Amniotic epithelial cell (primary cell): ENCODE measurements at regions not wholly inside any gene's neighbourhood (a gene's known extent, or its start where the extent isn't known, plus 50 kb on each side); places are given as distances from the start of the nearest gene placed in this dataset.
A peak's percentile ranks its signal among the peaks of the same experiment; 100 is the strongest.

ENCODE experiments used
- DNase-seq: peaks from one replicate; pipeline ENCODE4 v3.0.0-alpha.2; 2010; ENCODE audit warnings: low read depth

DNA sequence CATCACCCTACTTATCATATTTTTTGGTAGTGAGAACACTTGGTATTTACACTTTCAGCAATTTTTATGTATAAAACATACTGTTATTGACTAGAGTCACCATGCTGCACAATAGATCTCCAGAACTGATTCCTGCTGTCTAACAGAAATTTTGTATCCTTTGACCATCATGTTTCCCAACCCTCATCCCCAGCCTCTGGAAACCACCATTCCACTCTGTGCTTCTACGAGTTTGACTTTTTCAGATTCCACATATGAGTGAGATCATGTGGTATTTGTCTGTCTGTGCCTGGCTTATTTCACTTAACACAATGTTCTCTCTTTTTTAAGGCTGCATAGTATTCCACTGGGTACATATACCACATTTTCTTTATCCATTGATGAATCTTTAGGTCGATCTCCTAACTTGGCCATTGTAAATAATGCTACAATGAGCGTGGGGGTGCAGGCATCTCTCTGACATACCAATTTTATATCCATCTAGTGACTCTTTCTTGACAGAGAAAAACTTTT is 115.9 kb upstream of the RUNX1 start:
- DNase-seq: no peak

DNA sequence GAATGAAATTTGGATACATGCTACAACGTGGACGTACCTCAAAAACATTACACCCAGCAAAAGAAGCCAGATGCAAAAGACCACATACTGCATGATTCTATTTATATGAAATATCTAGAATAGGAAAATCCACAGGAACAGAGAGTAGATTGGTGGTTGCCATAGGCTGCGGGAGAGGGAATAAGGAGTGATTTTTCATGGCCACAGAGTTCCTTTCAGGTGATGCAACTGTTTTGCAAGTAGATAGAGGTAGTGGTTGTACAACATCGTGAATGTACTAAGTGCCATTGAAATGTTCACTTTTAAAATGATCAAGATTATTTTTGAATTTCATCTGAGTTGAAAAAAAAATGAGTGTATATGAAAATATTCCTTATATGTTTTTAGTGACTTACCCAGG is 115.3 kb upstream of the RUNX1 start:
- DNase-seq: peak; percentile 13

DNA sequence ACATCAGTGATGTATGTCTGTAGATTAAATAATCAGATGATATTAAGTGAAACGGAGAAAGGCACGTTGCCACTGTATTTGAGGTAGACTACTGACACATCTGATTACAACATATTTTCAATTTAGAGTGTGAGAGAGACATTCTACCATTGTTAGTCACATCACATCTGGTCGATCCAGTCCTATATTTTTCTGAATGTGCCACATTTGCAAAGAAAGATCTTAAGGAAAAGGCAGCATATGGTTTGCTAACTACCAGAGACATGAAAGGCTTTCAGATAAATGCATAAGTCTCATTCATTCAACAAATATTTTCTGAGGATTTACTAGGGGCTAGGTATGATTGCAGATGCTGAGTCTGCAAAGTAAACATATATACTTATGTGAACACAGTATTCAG is 114.3 kb upstream of the RUNX1 start:
- peak; percentile 65 for DNase-seq

DNA sequence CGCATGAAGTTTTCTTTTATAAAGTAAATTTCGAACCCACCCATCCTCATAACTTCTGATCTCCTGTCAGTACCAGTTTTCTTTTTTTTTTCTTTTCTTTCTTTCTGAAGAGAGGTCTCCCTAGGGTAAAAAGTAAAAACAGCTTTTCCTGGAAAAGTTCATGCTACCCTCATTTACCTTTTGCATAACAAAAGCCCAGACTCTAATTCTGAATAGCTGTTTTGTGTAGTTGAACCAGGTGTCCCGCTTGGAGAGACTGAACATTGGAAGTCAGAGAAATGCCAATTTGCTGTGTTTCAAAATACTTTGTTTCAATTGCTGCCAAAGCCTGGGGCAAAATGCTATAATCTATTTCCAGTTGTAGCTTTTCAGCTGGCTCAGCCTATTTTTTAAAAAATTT is 113.7 kb upstream of the RUNX1 start:
- DNase-seq: no peak

DNA sequence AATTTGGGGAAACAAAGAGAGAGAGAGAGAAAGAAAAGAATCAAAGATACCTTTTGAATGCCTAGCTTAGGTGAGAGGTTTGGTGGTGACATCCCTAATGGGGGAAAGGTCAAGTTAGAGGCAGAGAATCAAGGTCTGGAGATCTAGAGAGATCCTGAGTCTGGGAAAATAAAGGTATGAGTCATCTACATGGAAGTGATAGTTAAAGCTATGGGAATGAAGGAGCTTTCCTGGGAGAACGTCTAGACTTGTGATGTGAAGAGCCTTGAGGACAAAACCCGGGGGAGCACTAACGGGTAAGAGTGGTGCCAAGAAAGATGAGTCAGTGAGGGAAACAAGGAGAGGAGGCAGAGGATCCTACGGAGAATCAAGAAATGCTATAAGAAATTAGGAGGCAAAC is 110.8 kb upstream of the RUNX1 start:
- DNase-seq: peak; percentile 86

DNA sequence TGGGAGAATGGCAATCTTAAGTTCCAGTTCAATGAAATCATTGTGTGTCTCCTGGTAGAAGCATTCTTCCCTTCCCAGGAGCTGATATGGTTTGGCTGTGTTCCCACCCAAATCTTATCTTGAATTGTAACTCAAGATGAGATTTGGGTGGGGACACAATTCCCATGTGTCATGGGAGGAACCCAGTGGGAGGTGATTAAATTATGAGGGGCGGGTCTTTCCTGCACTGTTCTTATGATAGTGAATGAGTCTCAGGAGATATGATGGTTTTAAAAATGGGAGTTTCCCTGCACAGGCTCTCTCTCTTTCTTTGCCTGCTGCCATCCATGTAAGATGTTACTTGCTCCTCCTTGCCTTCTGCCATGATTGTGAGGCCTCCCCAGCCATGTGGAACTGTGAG is 108.3 kb upstream of the RUNX1 start:
- DNase-seq: peak; percentile 47

DNA sequence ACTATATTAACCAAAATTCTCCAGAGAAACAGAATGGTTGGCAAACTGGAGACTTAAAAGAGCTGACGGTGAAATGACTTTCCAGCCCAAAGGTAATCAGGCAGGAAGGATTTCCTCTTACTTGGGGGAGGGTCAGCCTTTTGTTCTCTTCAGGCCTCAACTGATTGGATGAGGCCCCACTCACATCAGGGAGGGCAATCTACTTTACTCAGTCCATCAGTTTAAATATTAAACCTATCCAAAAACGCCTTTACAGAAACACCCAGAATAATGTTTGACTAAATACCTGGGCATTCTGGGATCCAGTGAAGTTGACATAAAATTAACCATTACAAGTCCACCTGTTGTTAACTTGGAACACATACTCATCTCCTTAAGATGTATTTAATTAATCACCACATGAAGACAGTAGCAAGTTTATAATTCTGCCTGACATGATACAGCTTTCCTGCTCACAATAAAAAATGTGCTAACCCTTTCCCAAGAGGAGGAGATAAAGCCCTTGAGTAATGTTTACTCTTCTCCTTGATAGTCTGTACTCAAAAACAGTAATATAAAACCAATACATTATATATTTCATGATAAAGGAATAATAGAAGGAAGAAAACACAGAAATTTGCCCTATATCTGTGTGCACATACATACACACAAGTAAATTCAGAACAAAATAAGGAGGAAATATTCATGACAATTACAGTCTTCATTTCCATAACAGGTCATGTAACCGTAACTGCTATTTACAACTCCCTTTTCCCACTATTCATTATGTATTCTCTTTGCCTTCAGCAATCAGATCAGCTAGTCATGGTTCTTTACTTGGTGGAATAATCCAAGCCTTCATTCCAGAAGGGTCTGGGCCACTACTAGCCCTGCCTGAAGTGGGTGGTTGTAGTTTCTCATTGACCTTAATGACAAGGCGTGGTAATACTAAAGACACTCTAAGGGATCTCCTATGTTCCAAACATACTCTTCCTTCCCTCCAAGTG is 107.5 kb upstream of the RUNX1 start:
- no peak for DNase-seq

DNA sequence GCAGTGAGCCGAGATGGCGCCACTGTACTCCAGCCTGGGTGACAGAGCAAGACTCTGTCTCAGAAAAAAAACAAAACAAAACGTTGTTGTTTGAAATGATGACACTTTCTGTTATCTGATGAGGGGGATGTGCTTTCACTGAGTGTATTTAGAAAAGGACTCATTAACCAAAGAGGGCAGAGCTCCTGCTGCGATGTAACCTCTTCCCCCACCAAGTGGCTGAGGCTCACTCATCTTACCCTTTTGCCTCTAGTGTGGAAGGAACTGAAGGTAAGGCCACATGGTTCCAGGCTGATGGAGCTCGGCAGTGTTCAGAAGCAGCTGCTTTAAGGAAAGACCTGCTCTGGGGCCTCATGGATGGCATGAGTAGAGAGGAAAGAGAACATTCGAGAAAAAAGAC is 105.7 kb upstream of the RUNX1 start:
- no peak for DNase-seq

DNA sequence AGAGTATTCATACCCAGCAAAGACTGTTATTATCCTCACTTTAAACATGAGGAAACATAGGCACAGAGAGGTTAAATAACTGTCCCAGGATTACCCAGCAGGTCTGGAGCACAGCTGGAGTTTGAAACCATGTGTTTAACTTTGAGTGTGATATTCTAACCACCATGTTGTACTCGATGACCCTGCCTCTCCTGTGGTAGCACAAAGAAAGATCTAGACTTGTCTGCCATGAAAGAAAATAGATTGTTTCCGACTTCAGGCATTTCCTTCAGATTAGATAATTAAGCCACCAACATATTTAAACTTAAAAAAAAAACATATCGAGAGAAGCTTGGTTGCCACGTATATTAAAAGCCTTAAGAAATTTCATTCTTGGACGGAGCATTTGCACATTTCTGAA is 104.6 kb upstream of the RUNX1 start:
- no peak for DNase-seq

DNA sequence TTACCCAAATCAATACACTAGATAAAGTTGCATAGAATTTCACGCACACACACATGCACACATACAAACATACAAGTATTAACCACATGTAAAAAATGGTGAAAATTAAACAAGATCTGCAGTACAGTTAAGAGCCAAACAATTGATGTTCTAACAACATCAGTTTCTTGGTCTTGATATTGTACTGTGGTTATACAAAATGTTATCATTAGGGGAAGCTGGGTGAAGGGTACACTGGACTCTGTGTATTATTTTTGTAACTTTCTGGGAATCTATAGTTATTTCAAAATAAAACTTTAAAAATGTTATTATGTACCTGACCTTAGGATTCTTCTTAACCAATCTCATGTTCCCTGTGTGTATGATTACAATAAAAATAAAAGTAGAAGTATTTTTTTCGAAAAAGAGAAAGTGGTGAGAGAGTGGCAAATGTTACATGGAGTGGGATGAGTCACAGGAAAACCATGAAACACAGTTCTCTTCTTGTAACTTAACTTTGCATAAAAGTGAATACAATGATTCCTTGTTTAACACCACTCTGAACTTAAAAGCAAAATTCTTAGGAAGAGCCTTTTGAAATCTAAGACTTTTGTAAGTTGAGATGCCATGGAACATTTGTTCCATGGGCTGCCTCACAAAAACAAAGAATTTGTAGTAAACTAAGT is 101.6 kb upstream of the RUNX1 start:
- peak; percentile 40 for DNase-seq

DNA sequence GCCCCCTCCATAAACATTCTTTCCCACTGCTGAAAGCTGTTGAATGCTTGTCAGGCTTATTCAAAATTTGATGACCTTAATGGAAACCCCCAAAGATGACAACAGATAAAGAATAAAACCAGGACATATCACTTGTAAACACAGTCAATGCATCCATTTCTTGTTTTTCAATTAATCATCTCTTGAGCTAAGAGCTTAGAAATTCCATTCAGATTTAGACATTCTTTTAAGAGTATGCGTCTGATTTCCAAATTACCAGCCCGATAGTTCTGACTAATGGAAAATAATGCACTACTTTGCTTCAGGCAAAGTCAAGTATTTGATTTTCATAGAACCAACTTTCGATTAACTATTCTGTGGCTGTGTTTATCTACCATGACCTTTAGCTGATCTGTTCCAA is 100.6 kb upstream of the RUNX1 start:
- peak; percentile 47 for DNase-seq

DNA sequence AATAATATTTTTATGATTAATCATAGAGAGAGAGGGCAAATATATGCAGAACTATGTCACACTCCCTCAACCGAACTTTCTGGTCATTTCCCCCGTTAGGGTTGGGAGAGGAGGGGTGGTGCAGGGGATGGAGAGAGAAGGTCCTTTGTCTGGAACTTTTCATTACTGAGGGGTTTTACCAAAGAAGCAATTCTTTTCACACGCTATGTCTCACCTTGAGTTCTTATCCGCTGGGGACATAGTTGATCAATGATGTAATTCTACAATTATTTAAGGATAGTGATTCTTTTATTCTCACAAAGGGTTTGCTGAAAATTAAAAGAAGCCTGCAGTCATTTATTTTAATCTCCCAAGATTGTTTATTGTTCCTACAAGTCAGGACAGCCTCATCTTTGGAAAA is 98.3 kb upstream of the RUNX1 start:
- no peak for DNase-seq

DNA sequence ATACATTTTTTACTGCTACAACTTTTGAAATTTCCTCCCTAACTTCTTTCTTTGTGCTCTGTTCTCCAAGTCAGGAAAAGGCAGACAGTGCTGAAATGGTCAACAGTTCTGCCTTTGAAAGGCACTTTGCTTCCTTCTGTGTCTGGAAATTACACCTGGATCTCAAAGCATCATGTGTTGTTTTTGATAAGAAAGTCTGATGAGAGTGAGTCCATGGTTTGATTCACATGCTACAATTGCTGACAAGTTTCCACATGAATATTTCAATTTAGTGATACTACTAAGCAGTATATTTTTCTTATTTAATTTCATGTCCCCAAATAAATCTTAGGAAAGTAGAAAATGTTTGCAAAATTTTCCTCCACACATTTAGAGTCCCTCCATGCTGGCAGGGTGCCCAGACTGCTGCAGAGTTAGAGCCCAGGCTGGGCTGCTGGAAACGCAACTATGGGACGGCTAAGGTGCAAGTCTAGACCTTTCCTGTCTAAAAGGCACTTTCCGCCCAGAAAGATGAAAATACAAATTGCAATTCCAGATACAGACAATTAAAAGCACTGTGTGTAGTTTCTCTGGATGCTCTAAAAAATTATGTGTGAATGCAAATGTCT is 96.6 kb upstream of the RUNX1 start:
- DNase-seq: no peak

DNA sequence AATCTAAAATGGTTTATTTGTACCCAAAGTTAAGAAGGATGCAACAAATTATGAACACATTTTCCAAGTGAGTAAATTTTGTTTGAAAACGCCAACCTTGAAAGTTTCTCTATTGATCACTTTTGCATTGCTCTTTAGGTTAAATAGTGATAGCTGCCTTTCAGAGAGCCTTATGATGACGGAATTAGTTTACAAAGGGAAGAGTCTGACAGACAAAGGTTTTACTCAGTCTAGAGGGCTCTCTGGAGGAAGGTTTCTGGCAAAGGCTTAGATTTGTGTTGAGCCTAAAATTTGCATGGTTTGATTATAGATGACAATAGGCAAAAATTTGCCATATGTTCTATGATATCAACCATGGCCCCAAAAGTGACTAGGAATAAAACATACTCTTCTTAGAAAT is 95.9 kb upstream of the RUNX1 start:
- DNase-seq: no peak

DNA sequence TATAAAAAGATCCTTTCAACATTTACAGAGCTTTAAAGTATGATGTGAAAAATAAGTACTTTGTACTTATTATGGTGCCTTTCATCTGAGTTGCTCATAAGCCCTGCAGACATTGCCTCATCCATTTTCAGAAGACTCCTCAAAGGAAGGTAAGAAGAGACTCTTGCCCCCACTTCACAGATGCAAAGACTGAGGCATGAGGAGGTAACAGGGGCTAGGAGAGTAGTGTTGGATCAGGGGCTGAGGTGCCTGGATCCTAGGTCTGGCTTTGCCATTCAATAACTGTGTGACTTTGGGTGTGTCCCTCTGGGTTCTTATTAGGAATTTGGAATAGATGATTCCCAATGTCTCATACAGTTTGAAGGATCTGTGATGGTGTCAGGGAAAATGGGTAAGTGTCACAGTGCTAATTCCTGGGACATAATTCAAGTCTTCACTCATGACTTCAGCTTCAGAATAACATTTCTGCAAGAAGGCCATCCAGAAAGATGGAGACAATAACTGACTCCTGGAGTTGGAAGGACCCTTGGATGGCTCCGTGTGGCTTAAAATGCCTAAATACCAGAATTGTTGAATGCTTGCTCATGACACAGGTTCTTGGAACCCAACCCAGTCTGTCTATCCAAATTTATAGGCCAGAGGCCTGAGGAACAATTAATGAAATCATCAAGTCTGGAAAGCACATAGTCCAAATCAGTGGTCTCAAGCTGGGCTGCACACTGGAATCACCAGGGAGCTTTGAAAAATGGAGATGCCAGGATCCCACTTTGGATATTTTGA is 93.1 kb upstream of the RUNX1 start:
- no peak for DNase-seq

DNA sequence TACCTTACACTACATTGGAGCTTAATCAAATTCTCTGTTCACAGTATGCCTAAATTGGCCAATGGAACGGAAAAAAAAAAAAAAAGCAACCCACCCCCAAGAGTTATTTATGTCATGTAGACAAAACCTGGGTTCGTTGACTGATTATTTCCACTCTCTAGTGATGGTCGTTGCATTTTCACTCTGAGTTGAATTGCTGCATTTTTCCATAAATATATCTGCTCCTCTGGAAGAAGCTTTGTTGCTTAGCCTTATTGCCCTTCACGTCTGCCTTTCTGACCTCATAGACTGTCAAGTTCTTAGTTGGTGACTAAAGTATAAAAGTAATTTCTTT is 90.2 kb upstream of the RUNX1 start:
- no peak for DNase-seq

DNA sequence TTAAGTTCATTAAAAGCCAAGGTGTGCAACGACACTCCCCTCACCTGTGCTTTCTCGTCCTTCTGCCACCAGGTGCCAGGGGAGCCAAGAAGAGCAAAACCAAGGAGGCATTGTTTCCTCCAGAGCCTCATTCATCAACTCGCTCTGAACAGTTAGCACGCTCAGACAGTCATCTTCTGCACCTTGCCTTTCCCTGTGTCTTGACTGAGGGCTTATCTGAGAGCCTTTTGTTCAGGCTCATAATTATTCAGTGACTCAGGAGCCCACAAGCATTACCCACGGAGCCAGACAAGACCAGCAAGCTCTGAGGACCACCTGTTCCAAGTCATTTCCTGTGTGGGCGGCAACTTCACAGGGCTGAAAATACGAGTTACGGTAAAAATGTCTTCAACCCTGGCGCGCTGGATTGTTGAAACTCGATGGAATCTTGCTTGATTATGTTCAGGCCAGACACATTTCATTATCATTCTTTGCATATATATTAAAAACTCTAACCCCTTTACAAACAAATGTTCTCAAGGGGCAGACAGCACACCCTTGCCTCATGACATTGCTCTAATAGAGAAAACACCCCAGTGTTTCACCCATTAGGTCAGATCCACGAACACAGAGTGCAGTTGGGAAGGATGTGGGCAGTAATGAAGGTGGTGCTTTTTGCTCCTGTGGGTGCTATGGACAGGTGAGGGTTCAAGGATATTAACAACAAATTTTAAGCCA is 89.7 kb upstream of the RUNX1 start:
- peak; percentile 93 for DNase-seq

DNA sequence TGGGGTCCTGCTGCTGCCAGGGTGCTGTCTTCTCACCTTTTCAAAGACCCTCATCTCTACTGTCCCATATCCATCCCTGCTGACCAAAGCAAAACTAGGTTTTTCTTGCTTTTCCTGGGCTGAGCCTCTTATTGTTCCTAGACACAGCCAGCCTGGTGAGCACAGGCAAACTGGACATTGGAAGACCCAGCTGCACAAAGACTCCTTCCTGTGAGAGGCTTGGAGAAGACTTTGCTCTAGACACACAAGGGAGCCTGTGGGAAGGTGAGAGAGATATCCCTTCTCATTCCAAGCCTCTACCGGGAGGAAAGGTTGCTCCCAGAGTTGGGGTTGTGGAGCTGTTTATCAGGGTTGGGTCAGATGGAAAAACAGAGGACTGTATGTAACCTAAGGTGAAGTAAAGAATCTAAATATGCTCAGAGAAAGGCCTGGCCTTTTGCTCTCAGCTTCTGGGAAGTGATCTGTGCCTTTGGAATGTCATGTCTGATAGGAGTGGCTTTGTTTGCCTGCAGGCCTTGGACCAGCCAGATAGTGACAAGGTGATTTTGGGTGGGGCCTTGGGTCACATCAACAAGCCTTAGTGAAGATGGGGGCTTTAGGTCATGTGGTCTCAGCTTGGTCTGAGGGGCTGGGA is 87.6 kb upstream of the RUNX1 start:
- peak; percentile 49 for DNase-seq

DNA sequence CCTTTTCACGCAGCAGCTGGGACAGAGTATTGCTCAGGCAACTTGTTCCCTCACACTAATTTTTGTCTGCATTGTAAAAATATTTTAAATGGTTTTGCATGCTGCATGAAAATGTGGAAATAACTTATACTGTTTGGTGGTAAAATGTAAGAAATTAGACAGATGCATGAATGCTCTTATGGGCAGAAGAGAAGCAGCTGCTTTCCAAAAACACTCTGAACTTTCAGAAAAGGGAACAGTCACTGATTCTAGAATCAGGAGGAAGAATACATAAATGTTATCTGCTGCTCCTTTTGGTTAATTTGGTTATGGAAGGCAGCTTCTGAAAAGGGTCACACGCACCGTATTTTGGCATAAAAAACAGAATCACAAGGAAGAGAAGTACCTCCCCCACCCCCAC is 87.0 kb upstream of the RUNX1 start:
- DNase-seq: no peak

DNA sequence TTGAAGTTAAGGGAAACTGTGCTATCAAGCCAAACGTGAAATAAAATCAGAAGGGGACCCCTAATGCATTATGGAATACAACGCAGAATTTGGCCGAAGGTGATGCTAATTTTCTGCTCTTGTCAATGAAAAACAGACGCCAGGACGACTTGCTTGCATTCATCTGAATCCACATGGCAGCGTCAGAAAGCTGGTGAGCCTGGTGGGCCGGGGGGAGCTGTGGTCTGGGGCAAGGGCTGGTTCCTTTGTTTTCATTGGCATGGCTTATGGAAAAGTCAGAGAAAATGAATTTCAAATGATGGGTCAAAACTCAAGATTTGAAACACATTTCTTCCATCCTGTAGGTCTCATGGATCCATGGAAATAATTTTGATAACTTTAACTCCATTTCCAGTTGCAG is 86.4 kb upstream of the RUNX1 start:
- DNase-seq: no peak

DNA sequence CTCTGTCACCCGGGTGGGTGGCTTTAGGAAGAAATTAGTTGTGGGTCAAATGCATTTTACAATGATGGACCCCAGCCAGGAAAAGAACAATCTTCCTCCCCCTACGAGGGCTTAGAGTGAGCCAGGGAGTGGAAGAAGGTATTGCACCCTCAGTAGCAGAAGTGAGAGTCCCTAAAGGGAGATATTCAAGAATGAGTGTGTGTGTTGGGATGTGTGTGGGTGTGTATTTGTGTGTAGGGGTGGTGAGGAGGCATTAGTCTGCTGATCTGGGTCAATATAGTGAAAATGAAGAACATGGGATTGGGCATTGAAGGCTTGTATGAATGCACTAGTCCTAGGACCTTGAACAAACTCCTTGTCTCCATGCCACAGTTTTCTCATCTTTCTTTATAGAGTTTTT is 85.2 kb upstream of the RUNX1 start:
- no peak for DNase-seq
